D721Med (cell line): ENCODE measurements at regions not wholly inside any gene's neighbourhood (a gene's known extent, or its start where the extent isn't known, plus 50 kb on each side); places are given as distances from the start of the nearest gene placed in this dataset.

Experiments used
- DNase-seq: peaks from one replicate; pipeline ENCODE4 v3.0.0; 2011; ENCODE audit warnings: low spot score; ENCODE audit not compliant: insufficient read length
- FAIRE-seq: peaks from 2 replicates; lab custom pipeline; 2011; peaks lifted over from hg19 to GRCh38; lab: Jason Lieb, UNC
- CTCF ChIP-seq: IDR thresholded peaks from 2 replicates; pipeline ENCODE4 v1.5.1; 2012; ENCODE audit warnings: mild to moderate bottlenecking, control low read depth; ENCODE audit not compliant: insufficient read depth; ENCODE audit errors: missing control alignments

GRCh38 chr4:31088600-31089230 lies 368.5 kb downstream of the PCDH7 start:
- no peak for DNase-seq
- peak; percentile 38 for FAIRE-seq

GRCh38 chr4:31089815-31090214 lies 369.6 kb downstream of the PCDH7 start:
- FAIRE-seq: no peak
- TF ChIP-seq CTCF: no peak

More at GRCh38 chr4:31088600-31089230, 368.5 kb downstream of the PCDH7 start:
- no peak for TF ChIP-seq CTCF

DNA sequence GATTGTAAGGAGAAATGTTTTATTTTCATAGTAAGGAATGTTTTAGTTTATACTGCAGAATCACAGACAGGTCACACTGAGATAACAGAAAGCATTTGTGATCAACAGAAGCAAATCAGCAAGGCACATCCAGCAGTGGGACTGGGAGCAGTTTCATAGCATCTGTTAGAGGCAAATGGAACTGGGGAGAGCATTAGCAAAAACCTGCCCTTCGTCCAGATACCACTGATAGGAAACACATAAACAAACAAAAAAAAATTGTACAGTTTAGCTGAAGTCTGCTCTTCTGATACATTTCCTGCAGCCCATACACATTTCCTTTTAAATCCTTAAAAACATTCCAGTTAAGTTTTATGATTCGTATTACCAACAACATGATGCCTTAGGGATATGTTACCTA lies 374.3 kb downstream of the PCDH7 start:
- FAIRE-seq (no peak), DNase-seq (no peak)
- no peak for TF ChIP-seq CTCF

More at GRCh38 chr4:31089815-31090214, 369.6 kb downstream of the PCDH7 start:
- DNase-seq: no peak

DNA sequence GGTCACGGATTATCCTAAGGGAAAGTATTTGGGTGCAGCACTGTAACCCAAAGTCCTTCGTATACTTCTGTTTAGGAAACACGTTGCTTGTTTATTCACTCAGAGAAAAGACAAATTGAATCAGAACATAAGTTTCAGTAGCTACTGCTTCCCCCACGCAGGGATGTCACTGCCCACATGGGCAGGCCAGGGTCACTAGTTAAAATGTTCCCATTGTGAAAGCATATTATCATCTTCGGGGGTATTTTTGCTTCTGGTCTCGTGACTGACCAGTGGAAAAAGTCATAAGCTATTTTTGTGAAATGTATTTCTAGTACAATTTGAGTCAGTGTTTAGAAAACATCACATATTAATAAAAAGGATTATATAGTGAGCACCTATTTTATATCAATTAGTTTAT lies 377.8 kb downstream of the PCDH7 start:
- FAIRE-seq (no peak), DNase-seq (no peak)
- TF ChIP-seq CTCF: no peak

DNA sequence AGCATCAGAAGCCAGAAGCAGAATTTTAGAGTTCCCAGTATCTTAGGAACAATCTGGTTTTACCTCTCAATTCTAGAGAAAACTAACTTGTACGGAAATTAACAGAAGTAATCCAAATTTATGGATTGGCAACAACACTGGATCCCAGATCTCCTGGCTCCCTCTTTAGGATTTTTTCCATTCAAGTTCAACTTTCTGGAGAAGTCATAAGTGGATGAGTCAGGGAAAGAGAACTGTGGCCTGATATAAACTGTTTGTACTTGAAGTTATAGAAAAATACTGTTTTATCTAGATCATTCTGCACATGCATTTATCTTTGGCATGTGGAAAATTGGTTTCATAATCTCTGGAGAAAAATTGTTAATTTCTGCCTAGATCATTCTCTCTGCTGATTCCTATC lies 380.4 kb downstream of the PCDH7 start:
- TF ChIP-seq CTCF: no peak
- DNase-seq (no peak), FAIRE-seq (no peak)

- no peak for FAIRE-seq
- DNase-seq: no peak
- TF ChIP-seq CTCF: no peak
Observed at GRCh38 chr4:31104043-31104442, 383.9 kb downstream of the PCDH7 start.

DNA sequence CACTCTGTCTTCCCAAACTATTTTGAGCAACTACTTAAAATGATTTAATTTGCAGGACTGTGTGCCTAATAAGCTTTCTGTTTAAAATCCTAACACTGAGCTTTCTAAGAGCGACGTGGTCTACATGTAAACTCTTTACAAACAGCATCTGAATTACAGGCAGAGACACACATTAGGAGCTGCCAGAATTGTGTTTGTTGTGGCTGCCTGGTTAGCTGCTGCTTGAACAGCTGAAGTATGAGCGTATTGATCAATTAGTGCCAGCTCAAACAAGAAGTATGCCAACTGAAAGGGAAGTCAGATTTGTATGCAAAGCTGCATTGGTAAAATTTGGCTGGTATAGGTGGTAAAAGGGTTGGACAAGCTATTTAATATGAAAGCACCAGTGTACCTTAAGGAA lies 384.4 kb downstream of the PCDH7 start:
- FAIRE-seq (no peak), DNase-seq (no peak)
- TF ChIP-seq CTCF: no peak
